Fibroblast of upper back skin (primary cell): ENCODE measurements at regions not wholly inside any gene's neighbourhood (a gene's known extent, or its start where the extent isn't known, plus 50 kb on each side); places are given as distances from the start of the nearest gene placed in this dataset.
A peak's percentile ranks its signal among the peaks of the same experiment; 100 is the strongest.

Source experiments
- DNase-seq: peaks from one replicate; pipeline ENCODE4 v3.0.0-alpha.2; 2013

DNA sequence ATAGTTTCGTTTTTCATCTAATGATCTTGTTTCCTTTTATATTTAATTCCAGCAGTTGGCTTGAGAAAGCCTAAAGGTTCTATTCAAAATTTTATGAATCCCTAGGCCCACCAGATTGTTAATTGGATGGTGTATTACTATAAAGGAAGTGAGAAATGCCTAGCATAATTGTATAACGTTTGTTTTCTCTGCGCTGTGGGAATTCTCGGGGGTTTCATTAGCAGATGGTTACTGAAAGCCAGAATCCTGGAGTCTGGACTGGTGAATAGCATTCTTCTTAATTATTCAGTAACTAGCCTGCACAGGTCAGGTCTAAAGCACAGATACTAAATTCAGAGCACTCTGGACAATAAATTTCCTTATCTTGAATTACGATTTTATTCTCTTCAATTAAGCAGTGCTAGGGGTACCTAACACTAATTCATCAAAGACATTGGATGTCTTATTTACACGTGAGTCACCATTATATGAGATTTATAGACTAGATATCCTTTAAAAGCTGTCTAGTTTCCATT is 459.4 kb downstream of the DTHD1 start:
- DNase-seq = no peak

DNA sequence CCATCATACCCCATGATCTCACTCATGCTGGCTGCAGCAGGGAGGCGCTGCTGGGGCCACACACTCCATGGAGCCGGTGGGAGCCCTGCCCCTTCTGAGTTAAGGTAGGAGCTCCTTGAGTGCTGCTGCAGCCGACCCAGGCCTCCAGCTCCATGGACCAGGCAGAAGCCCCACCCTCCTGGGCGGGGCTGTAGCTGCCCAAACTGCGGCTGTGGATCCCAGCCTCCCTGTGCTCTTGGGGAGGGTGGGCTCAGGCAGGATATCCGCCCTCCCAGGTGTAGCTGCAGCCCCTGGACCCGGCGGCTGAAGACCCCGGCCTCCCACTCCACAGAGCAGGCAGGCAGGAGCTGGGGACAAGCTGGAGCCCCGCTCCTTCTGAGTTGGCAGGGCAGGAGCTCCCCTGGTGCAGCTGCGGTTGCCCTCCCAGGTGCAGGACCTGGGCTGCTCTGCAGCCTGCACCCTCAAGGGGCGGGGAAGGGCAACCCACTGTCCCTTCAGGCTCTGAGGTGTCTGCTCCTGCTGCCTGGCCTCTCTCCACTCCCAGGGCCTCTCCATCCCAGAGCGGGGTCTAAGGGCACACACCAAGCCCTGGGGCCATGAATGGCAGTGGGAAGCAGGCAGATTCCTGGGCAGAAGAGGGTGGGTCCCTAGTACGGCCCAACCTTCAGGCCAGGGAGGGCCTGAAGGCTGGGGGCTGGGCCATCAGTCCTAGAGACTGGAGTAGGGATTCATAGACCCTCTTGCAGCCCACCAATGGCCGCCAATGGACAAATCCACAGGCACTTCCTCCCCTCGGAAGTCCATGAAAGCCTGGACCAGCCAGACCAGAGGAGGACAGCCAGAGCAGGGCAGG is 466.1 kb downstream of the DTHD1 start:
- no peak for DNase-seq

DNA sequence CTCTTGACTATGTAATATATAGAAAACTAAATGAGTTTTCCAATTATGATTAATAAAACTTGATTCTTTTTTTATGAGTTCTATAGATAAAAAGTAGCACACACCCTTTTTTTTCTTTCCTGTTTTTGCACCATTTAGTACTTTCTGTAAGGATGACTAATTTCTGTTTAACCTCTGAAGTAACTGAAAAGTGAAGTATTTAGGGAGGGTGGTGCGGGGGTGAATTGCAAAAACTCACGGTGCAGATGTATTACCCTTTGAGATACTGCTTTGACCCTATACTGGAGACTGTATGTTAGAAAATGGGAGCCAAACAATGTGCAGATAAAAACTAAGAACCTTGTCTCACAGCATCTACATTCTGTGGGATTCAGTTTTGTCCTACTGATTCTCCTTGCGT is 471.6 kb downstream of the DTHD1 start:
- no peak for DNase-seq

DNA sequence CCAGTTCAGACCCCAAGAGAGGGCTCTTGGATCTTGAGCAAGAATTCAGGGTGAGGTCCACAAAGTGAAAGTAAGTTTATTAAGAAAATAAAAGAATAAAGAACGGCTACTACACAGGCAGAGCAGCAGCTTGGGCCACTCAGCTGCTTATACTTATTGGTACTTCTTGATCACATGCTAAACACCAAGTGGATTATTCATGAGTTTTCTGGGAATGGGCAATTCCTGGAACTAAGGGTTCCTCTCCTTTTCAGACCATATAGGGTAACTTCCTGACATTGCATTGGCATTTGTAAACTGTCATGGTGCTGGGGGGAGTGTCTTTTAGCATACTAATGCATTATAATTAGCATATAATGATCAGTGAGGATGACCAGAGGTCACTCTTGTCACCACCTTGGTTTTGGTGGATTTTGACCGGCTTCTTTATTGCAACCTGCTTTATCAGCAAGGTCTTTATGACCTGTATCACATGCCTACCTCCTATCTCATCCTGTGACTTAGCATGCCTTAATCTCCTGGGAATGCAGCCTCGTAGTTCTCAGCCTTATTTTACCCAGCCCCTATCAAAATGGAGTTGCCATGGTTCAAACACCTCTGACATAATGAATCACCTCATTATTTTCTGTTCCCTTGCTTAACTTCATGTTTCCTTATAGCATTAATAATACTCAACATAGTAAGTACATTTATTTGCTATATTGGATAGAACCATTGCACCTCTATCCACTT is 476.3 kb downstream of the DTHD1 start:
- DNase-seq = no peak

DNA sequence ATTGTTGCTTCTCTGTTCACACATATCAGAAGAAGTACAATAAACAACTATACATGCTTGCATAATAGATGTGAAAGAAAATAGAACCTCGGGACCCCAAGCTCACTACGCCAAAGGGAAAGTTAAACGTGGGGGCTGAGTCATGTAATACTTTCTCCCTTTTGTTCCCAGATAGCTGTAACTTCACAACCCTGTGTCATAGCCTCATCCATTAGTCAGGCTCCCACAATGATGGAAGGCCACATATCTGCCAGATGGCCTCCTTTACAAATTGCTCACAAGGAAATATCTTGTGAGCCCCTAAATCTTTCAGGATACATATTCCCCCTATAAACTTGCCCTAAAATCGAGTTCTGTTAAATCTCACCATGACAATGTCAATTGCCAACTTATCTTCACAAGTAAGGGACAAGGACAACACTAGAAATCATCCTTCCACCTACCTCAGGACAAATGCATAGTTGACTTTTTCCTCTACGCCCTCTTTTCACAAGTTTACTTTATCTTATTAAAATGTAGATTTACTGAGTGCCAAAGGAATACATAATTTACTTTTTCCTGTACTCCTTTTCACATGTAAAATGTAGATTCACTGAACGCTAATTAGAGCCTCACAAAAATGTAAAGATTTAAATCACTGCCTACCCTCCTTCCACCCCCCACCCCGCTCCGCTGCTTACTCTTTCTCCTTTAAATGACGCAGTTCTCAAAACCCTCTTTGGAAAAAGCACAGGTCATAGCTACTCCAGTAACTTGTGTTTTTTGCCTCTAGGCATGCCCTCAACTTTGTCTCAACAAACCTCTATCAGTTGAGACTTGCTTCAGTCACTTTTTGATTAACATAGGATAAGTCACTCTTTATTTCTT is 477.1 kb downstream of the DTHD1 start:
- no peak for DNase-seq

DNA sequence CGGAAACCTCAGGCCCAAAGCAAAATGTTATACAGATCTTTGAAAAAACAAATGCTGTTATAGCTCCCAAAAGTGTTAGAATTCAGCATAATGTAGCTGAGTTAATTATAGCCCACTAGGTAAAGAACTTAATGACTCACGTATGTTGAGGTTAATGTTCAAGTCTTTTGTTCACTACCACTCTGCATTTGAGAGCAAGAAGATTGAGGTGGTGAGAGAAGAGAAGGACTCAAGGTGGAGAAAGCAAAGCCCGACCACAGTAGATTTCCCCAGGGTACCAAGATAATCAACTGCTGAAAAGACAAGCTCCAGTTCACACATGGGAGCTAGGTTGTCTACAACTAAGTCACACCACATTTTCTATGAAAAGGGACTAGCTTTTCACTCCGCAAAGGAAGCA is 480.2 kb downstream of the DTHD1 start:
- DNase-seq = no peak

DNA sequence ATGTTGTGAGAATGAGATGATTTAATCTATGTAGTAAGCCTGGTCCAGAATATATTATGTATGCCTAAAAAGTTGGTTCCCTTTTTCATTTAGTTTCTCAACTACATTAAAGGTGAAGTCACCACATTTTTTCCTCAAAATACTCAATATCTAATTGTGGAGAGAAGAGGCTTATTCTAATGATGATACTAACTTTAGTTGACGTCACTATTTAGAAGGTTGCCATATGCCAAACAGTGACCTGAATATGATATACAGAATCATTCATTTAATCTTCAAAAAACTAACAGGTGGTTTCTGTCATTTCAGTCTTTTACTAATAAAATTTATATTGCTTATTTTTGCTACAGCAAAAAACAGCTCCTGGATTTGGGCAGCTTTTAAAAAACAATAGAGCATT is 480.7 kb upstream of the NWD2 start:
- no peak for DNase-seq

DNA sequence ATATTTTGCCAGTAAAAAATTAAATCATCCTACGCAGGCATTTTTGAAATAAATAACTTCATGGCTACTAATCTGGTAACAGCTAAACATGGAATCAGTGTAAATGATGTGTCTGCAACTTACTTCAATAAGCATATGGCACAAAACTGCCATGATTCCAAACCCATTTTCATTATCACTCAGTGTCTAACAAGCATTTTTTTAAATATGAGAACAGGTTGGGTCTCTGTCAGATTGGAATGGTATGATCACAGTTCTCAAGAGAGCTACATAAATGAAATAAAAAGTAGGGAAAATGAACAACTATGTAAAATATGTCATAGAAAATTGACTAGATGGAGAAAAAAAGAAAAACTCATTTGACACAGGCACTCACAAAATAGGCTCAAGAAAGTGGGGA is 476.9 kb upstream of the NWD2 start:
- DNase-seq = no peak

DNA sequence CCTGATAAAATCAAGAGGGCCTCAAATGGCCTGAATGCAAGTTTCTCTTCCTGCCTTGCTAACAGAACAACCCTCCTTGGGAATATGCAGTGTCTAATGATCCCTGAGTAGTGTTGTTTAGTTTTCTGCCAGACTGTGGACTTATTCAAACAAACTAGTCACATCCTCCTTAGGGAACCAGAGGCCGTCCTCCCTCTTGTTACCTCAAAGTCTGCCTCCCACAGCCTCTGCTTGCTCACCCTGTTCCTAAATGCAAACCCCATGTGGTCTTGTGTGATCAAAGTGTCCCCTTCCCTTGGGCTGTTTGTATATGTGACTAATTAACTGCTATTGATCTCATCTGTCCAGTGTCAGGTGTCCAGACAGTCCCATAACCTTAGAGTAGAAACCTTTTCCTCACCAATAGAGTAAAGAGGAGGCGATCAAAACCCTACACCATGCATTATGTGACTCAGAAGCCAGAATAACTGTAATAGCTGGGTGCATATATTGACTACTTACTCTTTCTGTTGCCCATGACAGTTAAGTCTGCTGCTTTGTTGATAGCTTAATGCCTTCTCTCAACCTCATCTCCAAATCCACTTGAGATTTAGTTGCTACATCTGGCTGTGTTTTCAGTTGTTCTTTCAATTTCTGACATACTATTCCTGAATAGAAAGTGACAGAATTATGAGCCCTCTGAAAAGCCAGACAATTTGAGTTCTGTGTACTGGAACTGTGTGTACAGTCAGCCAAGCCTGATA is 473.0 kb upstream of the NWD2 start:
- DNase-seq = no peak

DNA sequence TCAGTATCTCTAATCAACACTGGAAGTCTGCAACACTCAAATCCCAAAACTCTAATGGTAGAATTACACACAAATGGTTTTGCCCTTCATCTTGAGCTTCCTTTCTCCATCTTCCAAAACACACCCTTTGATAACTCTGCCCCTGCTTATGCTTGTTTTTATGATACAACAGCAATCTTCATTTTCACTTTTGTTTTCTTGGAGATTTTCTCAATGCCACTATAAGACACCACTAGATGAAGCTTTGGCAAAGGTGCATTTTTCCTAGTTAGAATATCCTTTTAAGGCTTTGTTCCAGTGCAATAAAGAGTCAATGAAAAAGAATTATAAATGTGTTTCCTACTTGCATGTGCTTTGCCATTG is 472.4 kb upstream of the NWD2 start:
- no peak for DNase-seq

DNA sequence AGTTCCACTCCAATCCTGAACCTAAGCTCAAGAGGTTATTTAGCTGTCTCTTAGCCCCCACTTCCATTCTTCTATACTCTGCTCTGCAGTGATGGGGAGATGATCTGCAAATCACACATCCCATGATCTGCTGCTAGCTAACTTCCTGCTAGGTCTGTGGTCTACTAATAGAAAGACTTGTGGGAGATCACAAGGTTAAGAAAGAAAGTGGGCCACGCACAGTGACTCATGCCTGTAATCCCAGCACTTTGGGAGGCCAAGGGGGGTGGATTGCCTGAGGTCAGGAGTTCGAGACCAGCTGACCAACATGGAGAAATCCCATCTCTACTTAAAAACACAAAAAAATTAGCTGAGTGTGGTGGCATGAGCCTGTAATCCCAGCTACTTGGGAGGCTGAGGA is 471.1 kb upstream of the NWD2 start:
- no peak for DNase-seq

DNA sequence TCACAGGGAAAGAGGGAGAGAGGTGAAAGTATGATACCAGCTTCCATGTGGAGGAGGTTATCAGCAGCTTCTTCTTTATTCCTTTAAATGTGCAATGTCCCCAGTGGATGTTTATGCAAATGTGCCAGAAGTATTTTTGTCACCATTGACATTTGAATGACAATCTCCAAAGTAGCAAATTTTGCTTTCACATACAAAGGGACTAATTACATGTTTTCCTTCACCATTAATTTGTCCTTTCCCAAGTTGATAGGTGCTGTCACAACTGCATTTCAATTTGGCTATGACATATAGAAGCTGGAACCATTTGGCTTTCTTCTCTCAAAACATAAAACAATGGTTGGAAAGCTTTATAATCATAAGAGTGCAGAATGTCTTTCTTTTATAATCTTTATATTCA is 469.0 kb upstream of the NWD2 start:
- DNase-seq = no peak

DNA sequence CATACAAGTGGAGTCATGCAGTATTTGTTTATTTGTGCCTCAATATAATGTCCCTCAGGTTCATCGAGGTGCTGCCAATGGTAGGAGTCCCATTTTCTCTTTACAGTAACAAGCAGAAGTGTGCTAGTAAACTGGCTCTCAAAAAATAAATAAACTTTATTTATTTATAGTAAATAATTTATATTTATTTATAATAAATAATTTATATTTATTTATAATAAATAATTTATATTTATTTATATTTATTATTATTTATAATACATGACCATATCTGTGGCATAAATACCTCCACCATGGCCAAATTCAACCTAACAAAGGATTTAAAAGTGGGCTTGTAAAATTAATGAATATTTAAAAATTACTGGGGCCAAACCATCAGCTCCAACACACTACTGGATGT is 464.9 kb upstream of the NWD2 start:
- no peak for DNase-seq

DNA sequence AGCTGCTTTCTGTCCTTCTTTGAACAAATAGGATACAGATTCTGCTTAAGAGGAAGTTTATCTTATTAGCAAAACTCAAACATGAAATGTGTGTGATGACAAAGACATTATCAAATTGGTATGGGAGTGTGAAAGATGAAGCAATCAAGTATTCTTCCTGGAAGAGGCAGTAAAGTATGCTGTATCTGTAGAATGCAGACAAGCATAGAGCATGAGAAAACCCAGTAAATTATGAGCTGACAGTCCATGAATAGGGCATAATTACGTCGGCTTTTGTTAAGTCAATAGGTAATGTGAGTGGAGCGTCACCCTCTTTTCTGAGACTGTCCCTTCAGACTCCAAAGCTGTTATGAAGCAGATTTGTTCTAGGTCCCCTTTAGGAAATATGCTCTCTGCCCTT is 458.6 kb upstream of the NWD2 start:
- no peak for DNase-seq

DNA sequence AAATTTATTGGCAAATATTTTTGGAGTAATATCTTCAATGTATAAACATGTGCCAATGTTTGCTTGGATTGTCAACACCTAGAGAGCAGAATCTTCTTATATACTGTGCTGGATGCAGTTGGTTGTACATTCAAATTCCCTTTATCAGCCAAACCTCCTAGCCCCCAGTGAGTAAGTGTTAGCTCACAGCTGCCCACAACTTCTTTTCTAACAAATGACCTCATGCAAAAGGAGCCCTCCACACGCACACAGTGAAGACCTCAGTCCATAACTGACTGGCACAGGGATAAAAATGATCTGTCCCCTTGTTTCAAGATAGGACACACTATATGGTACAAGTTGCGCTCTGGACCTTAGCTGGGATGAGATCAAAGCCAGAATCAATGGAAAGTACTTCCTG is 458.0 kb upstream of the NWD2 start:
- DNase-seq = no peak

DNA sequence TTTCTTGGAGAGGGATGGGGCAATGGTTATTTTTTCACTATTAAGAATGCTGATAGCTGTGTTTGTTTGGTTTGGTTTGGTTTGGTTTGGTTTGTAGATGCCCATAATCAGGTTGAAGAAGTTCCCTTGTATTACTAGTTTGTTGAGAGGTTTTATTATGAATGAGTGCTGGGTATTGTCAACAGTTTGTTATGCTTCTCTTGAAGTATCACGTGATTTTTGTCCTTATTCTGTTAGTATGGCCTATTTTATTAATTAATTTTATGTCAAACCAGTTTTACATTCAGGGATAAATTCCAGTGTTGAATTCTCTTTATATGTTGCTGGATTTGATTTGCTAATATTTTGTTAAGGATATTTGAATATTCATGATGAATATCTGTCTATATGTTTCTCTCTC is 449.8 kb upstream of the NWD2 start:
- no peak for DNase-seq

DNA sequence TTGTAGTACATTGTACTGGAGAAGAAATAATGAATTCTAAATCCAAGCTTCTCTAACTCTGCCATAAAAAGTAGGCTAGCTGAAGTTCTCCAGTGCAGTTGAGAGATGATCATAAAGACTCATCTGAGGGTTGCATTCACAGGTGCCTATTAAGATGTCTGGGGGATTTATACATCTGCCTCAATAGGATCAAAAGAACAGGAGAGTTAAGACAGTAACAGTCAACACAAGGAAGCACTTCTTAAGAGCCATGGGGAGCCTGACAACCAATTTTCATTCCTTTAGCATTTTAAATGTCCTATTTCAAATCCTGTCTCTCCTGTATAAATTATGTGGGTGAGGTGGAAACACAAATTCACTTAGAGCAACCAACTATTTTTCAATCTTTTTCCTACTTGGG is 432.4 kb upstream of the NWD2 start:
- DNase-seq = no peak

DNA sequence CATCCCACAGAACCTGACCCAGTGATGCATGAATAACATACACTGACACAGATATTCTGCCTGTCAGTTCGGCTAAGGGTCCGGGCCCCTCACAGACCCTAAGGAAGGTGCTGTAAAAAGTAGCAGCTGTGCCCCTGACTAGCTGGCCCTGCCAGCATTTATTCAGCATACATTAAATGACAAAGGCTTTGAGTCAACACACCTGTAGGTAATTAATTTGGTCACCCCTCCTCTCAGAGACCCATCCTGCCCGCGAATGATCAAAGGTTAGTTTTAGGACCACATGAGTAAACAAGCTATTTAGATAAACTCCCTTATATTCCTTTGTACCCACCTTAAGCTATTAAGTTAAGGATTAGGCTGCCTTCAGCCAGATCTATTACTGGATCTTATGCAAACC is 429.0 kb upstream of the NWD2 start:
- no peak for DNase-seq

DNA sequence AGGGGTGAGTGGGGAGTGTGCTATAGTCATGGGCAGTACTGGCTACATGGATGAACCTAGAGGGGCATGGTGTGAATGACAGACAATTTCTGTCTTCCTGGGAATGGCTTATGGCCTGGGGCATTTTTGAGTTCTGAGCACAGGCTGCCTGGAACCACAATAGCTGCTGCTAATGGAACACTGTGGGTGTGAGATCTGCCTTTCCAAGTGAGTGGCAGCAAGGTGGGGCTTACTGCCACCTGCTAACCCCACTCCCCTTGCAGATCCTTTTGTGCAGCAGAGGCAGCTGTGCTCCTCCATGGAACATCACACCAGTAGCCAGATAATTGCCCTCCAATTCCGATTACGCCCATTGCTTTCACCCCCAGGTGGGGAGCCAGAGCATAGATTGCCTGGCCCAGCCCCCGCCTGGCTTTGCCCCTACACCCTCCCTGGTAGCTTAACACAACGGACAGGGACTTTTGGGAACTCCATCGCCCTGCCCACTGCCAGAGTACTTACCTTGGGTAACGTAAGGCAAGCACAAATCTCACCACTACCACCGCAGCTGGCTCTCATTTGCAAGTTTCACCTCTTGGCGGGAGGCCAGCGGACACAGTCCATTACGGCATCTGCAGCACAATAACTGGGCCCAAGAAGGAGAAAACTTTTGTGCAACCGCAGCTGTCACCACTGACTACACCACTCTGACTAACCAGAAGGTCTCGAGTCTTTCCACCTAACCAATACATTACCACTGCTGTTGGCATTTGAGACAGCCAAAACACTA is 421.2 kb upstream of the NWD2 start:
- DNase-seq = peak; percentile 10

DNA sequence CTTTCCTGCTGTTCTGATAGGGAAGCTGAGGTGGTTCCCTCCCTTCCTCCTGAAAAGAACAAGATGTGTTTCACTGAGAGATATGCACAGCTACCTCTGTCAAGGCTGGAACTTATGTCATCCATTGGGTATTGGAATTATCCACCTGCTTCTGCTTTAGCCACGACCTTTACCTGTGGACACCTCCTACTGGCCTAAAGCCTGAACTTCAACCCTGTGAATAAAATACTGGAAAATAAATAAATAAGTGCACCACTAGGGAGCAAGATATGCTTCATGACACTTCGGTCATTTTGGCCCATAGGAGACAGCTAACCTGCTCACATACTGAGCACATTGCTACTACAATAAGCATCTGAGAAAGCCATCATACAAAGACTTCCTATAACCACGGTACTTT is 419.9 kb upstream of the NWD2 start:
- no peak for DNase-seq

DNA sequence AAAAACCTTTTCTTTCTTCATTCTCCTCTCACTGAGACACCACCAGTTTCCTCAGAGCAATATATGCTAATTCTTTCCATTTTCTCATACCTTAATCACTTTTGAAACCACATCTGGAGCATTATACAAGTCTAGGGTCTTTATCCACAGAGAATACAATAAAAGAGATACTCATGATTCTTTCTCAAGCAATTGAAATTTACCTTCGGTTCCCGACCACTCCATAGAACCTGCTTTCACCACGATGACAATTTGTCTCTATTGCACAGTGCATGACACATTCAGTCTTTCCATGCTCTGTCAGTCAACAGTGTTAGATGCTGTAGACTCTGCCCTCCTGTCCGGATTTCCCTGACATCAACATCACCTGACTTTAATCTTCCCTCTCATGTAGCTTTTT is 409.3 kb upstream of the NWD2 start:
- DNase-seq = no peak
